GM19463 (cell line): ENCODE measurements at regions not wholly inside any gene's neighbourhood (a gene's known extent, or its start where the extent isn't known, plus 50 kb on each side); places are given as distances from the start of the nearest gene placed in this dataset.
A peak's percentile ranks its signal among the peaks of the same experiment; 100 is the strongest.
"Not testable (repeated sequence)": the region's sequence is repeated elsewhere in the genome, so short reads cannot be mapped to it uniquely, and the experiment has no call there.

ENCODE experiments used
- ATAC-seq: cut with Tn5 transposase; IDR thresholded peaks from one replicate; pipeline ENCODE4 v1.9.1; 2021; ENCODE audit warnings: mild to moderate bottlenecking, moderate library complexity; ENCODE audit not compliant: unreplicated experiment

DNA sequence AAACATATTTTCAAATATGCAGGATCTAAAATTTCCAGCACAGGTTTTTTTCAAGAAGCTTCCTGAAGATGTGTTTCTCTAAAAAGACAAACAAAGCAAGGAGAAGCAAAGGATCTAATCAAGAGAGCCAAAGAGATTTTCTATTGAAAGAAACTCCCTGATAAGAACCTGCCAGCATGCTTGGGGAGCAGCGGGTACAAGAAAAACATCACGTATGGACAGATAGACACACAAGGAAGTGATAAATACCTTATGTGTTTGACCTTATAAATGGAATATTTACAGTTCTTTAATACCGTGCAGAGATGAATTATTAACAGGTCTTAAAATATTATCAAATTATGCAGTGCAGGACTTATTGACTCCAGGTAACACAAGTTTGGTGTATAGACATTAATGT, 562.1 kb downstream of the DACH1 start:
- no peak for ATAC-seq

DNA sequence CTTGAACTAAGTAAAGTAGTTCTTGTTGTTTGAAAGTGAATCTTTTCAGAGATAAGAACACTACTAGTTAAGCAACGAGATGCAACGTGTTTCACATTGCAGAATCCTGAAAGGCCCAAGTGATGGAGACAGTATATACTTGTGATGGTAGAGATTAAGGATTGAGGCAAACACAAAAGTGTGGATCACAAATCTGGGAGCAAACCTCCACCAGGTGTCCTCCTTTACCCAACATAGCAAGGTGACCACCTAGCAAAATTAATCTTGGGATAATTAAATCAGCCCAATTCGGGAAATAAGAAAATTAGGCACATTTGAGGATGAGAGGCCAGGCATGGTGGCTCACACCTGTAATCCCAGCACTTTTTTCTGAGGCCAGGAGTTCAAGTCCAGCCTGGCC, 563.9 kb downstream of the DACH1 start:
- ATAC-seq: no peak

DNA sequence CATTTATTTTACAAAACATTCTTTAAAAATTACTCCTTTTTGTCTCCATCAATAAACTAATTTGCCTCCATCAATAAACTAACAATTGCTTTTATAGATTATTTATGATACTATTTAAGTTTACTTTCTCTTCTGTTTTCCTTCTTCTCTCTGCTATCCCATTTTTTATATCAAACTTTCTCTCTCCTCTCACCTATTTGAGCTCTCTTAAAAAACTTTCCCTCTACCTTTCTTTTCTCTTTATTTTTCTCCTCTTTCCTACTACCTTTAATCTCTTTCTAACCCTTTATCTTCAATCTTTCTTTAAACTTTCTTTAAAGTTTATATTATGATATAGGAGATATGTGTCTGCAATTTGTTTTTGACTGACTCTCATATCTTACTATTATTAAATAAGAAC, 566.4 kb downstream of the DACH1 start:
- no peak for ATAC-seq

DNA sequence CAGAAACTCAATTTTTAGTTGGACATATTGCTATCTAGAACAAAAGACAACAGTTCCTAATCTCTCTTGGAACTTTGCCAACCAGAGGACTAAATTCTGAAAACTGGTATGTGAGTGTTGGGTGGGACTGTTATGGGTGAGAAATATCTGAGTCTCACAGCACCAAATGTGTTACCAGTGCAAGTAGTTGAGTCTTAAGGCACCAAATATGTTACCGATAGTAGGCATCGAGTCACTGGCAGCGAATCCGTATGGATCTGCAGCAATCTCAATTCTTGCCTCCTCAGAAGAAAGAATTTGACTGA, 575.2 kb downstream of the DACH1 start:
- ATAC-seq: peak; percentile 3

DNA sequence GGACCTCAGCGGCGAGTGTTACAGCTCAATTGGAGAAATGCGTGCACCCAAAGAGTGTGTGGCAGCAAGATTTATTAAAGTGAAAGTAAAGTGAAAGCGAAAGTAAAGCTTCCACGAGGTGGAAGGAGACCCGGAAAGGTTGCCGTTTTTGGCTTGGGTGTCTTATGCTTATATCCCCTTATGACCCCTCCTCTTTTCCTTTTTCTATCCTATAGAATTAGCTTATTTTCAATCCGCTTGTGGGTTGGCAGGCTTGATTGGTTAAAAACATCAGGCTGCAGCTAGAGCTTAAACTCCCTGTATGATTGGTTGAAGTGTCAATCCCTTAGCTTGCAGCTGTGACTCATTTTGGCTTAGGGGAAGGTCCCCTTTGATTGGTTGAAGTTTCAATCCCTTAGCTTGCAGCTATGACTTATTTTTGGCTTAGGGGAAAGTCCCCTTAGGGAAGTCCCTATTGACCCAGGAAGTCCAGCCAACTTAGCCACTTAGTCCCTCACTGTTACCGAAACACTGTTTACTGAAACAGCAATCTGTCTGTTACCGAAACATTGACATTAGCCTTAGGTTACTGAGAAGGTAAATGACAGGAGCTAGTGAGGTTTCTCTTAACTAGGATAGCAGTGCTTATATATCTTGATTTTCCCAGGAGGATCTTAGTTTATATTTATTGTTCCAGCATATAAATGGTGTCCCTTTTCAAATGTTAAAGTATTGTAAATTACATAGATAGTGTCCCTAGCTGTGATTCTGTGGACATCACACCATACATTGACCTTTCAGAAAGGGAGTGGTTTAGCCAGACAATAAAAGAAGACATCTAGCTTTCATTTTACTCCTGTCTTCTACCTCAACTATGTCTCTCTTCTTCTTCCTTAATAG, 575.8 kb downstream of the DACH1 start:
- peak; percentile 89 for ATAC-seq

DNA sequence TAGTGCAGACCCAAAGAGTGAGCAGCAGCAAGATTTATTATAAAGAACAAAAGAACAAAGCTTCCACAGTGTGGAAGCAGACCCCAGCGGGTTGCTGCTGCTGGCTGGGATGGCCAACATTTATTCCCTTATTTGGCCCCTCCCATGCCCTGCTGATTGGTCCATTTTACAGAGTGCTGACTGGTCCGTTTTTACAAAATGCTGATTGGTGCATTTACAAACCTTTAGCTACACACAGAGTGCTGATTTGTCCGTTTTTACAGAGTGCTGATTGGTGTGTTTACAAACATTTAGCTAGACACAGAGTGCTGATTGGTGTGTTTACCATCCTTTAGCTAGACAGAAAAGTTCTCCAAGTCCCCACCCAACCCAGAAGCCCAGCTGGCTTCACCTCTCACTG, 577.0 kb downstream of the DACH1 start:
- ATAC-seq: not testable (repeated sequence)

DNA sequence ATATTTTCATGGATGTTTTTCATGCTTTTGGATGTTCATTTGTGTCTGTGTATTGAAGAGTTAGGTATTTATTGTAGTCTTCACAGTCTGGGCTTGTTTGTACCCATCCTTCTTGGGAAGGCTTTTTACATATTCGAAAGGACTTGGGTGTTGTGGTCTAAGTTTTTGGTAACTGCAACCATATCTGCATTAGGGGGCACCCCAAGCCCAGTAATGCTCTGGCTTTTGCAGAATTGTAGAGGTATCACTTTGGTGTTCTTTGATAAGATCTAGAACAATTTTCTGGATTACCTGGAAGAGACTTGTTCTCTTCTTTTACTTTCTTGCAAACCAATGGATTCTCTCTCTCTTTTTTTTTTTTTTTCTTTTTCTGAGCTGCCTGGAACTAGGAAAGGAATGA, 581.3 kb downstream of the DACH1 start:
- ATAC-seq: peak; percentile 54

DNA sequence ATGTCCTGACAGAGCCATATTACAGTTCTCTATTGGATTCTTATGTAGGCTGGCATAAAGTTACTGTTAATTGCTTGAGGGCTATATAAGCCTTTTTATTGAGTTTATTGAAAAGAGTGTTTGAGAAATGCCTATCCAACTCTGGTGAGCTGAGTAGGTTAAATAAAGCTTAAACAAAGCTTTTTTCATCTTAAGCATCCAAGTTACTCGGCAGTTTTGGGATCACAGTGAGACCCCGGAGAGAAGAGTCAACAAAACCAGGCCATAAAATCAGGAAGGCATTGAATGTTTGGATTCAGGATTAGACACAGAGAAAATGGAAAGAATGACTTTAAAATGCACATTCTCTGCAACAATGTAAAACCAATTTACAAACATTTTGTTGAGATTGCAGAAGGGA, 588.5 kb downstream of the DACH1 start:
- ATAC-seq: no peak

DNA sequence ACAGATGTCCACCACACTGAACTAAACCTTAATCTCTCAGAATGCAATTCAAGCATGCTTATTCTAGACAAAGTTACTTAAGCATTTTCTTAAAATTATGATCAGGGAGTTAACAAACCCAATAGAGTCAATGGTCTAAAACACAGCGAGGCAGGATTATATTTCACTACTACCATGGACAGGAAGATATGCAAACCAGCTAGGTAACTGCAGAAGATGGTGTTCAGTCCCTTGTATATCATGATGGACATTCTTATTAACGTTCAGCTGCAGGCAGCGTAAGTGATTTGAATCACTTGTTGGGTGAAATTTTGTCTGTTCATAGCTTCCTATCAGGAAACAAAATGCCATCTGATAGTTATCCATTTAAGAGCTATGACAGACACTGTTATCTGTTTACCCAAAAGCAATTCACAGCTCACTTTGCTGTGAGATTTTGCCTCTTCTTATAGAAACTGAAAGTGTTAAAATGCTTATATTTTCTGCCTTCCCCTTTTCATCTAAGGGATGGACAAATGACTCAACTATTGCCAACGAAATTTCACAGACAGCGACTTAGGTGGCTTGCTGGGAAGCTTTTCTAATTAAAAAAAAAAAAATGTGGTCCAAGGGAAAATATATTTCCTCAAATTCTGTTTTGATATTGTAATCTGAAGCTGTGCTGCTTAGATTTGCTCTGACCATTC, 591.9 kb downstream of the DACH1 start:
- ATAC-seq: peak; percentile 90

DNA sequence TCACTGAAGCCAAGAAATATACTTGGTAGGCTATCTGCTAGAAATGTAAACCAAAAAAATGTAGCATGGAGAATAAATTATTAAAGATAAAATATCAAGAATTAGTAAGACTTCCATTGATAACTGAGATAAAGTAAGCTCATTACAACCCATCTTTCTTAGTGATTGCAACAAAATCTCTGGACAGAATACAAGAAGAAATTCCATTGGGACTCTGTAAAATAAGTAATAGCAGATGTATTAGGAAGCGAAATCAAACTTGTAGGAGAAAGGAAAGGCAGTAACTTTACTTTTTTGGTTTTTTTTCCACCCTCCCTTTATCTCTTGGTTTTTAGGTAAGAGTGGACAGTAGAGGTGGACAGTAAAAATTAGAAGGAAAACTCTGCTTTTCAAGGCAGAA, 605.7 kb downstream of the DACH1 start:
- no peak for ATAC-seq

DNA sequence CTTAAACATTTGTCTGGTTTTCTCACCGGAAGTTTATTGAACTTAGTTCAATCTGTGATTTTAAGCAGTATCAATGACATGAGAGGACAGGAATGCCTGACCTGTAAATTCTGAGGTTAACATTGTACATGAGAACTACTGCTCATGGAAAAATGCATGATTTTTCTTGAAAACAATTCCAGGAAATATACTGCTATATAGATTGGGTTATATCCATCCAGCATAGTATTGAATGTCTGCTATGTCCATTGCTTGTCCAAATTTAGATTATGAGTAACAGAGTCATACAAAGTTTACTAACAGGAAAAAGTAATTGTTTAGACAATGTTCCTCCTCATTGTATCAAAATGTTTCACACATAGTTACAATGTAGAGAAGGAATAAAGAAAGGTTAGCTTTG, 606.8 kb downstream of the DACH1 start:
- ATAC-seq: no peak

DNA sequence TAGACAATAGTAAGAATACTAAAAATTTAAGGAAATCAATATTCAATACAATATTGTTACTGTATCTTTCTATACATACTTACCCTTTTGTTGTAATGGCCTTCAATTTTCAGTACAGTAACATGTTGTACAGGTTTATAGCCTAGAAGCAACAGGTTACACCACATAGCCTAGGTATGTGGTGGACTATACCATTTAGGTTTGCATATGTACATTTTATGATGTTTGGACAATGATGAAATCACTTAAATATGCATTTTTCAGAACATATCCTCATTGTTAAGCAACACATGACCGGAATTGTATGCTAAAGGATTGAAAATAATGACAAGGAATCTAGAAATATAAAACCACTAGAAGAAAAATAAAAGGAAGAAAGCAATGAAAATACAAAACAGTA, 611.4 kb downstream of the DACH1 start:
- no peak for ATAC-seq

DNA sequence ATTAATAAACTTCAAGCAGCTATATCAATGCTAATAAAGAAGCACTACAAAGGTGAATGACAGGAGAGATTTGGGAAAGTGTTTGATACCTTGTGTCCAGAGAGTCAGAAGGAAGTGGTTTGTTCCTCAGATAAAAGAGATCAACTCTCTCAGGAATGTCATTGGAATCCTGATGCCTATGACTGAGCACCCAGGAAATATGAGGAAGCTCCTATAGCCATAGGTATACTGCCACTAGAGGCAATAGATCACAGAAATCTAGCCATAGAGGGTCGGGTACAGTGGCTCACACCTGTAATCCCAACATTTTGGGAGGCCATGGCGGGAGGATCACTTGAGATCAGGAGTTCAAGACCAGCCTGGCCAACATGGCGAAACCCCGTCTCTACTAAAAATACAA, 612.6 kb downstream of the DACH1 start:
- ATAC-seq: no peak

DNA sequence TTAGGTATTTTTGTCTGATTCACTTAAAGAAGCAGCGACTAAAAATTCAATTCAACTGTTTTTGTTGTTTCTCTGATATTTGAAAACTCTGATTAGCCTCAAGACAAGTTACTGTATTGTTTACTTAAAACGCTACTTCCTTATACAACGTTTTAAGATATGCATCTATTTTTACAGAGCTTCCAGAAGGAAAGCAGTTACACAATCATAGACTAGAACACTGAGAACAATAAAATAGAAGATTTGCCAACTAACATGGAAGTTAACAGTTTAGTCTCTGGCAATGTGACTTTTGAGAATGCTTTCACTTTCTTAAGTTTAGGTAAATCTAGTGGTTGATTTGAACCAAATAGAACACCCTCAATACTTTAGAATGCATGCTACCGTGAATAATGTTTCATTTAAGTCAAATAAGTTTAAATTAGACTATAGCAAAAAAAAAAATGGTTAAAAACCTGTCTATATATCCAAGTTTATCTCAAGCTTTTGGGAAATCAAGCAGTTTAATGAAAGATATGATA, 614.8 kb downstream of the DACH1 start:
- no peak for ATAC-seq

DNA sequence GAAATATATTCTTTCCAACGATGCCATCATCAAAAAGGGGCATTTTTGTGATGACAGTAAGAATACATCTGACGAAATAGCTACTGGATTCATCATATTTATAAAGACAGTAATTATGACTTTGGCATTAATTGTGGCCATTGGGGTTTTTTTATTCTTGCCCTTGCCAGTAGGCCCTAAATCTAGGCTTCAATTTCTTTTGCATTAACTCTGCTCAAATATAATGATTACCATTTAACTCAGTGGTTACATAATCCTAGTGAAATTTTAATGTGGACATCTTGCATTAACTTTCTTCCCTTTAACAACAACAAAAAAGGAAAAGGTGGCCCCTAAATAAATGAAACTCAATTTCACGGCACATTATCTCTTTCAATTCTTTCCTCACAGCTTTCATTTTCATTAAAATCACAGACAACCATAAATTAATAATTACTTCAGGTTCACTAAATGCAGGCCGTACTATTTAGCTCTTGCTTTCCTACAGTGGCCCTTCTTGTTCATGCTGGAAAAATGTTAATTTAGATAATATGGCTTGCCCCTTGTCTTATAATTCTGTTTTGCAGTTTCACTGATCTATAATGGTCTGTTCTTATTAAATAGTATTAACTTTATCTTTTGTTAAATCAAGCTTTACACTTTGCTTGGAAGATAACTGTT, 615.6 kb downstream of the DACH1 start:
- ATAC-seq: no peak

DNA sequence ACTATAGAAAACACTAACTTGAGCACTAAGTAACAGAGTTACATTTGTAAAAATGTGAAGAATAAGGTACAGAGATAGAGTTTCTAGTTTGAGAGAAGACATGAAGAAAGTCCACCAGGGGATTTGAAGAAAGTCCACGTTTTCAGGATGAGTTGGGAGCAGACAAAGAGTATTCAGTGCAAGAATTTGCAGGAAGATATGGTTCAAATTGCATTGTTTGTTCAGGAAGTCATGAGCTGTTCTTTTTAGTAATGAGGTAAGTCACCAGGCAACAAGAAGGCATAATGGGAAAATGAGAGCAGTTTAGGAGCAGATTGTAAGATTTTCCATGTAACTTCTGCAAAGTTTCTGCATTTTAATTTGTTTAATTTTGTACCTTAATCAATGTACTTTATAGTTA, 618.0 kb downstream of the DACH1 start:
- ATAC-seq: no peak

DNA sequence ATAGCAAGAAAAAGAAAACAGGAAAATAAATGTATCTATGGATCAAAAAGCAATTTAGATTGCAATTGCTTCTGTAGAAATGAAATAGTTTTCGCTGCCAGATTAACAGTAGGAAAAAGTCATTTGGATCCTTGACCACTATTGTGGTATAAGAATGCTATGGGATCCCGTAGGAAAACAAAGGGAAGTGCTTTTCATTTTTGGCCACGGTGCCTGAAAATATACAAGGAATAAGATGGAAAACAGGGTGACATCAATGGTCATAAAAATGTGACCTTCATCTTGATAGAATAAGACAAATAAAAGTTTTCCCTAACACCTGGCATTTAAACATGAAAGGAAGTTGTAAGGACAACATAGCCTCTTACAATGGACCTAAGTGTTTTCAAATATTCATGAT, 622.8 kb downstream of the DACH1 start:
- ATAC-seq: no peak

DNA sequence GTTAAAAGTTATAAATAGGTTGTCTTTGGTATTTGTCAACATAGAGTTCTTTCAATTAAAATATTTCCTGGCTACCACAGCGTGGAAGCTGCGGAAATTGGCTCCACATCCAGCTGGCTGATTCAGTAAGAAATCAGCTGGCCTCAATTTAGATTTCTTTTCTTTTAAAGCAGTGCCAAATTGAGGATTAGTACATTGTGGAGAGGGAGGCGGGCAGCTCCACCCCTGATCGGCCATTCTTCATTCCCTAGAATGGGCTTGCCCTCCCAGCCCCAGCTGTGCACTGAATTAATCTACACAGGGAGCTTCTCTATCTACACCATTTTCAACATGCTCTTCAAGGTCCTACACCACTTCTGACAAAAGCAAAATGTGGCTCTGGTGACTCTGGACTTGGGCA, 624.8 kb downstream of the DACH1 start:
- no peak for ATAC-seq

DNA sequence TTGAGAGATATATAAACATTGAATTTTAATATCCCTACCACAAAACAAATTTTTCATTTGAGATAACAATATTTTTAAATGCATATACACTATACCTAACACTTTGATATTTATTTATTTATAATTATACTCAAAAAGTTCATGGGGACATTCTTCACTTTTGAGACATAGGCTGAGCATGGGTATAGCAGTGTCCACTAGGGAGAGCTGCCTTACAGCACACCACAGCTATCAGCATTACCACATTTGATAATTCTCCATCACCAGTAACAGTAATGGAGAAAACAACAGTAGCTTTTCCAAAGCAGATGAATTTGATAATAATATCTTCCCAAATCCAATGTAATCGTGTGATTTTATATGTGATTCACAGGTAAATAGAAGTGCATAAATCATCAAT, 626.1 kb downstream of the DACH1 start:
- ATAC-seq: peak; percentile 60

DNA sequence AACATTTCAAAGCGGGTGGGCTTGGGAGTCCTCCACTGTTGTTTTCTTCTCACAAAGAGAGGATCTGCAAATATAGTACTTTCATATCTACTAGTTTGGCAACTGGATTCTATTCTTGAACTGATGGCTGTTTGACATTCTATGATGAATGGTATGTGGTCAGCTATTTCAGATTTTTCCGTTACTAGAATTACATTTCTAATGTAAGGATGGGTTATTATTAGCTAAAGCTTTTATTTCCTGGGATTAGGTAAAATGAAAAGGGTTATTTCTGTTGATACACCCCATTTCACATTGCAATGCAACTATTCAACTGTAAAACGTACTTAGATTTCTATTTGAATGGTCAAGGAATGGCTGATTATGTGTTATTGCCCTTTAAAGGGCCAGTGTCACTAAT, 629.7 kb downstream of the DACH1 start:
- no peak for ATAC-seq

DNA sequence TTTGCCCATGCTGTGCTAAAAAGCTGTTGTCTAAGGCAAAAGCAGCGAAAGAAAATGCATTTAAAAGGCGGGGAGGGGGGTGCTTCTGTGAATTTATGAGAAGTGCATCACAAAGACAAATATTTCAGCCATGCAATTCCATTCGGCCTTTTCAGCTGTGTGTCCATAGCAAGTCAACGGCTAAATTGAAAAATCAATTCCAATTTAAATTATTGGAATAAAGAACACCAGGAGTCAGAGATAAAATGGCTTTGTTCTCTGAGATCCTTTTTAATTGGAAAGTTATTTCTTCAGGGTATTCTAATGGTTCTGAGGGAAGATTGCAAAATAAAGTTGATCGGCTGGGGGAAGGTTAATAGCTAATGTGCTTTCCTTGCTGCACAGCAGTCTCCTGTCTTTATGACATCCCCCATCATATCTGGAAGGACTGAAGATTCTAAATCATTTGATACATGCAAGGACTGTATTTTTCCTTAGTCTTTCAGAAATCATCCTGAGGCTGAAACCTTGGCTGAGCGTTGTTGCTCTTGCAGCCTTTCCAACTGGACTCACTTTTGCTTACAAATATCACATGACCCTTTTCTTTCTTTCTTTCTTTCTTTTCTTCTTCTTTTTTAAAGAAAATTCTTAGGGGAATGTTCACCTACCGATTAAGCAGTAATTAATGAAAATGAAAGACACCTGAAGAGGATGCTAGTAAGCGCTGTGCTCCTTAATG, 647.1 kb downstream of the DACH1 start:
- ATAC-seq: no peak
